AG04450 (cell line): ENCODE measurements at regions not wholly inside any gene's neighbourhood (a gene's known extent, or its start where the extent isn't known, plus 50 kb on each side); places are given as distances from the start of the nearest gene placed in this dataset.

Source experiments
- CTCF ChIA-PET: fragments of 300-600, 350-600 bp; formaldehyde crosslinking; extraction: SDS; loops from one replicate; lab custom pipeline; 2022; ENCODE audit warnings: antibody characterized with exemption, inconsistent platforms; lab: Charles Lee
- POLR2A ChIA-PET: fragments of 350-600 bp; formaldehyde crosslinking; extraction: SDS; loops from one replicate; lab custom pipeline; 2021; ENCODE audit warnings: antibody characterized with exemption, inconsistent platforms; lab: Yijun Ruan, JAX
- DNase-seq: peaks from one replicate; pipeline ENCODE4 v3.0.0-alpha.2; 2011; ENCODE audit warnings: low read depth, low spot score
- H3K27ac ChIP-seq: one replicate; pipeline ENCODE4 v1.5.1; 2012; ENCODE audit warnings: low read depth, low read length, control low read depth
- H3K27me3 ChIP-seq: one replicate; pipeline ENCODE4 v1.6.0; 2012; ENCODE audit warnings: low read length; ENCODE audit not compliant: control insufficient read depth, insufficient read depth
- H3K4me3 ChIP-seq: 2 replicates; pipeline ENCODE4 v1.5.1; 2011; ENCODE audit warnings: mild to moderate bottlenecking, low read depth, low read length, control low read depth
- H3K9me3 ChIP-seq: 2 replicates; pipeline ENCODE4 v1.5.1; 2012; ENCODE audit warnings: low read length; ENCODE audit not compliant: control insufficient read depth, insufficient read depth
- TF ChIP-seq, protein P1 (sequence below): IDR thresholded peaks from 2 replicates; pipeline ENCODE4 v1.5.1; 2011; ENCODE audit warnings: low read depth, low read length, control low read depth, inconsistent platforms

DNA sequence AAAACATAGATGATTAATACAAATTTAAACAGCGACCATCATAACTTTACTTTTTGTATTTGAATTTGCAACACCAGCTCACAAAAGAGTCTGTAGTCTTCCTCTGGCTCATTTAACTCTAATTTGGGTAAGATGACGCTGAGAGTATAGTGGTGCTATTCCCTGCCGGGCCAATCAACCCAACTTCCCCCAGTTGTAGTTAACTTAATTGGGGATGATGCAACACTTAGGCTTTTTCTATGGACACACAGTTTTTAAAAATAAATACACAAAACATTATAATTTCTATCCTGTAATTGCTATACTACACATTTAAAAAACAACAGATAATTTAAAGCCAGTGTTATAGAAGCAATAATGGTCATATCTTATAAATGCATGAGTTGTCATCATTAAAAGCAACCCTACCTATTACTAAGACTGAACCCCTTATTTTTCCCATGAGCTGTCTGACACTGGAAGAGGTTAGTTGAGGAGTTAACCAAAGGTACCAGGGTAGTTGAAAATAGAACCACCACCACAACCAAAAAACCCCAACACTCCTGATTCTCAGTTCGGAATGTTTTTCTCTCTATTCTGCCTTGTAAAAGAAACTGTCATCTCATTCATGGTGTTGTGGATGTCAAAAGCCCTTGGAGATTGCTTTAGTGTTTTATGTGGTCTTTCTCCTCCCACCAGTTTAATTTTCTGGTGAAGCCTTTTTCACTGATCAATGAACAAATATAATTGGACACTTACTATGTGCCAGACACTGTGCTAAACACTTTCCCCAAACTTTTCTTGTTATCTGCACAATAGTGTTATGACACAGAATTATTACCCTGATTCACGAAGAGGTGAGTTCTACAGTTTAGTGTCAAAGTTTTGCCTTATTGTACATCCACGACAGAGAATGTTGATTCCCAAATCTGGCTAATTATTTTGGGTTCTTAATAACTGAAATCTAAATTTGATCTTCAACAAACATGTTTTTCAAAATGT is 61.5 kb upstream of the RAPGEF2 start:
- Histone ChIP-seq H3K27me3 (peaks cover 14% of the 10 kb centered on the region), H3K4me3 (no peak overlapping the region), H3K27ac (no peak overlapping the region), H3K9me3 (no peaks in the 10 kb centered on the region)
- ChIA-PET POLR2A (no interaction called here), CTCF (no interaction called here)
- no peak for DNase-seq
- TF ChIP-seq, protein P1, sequence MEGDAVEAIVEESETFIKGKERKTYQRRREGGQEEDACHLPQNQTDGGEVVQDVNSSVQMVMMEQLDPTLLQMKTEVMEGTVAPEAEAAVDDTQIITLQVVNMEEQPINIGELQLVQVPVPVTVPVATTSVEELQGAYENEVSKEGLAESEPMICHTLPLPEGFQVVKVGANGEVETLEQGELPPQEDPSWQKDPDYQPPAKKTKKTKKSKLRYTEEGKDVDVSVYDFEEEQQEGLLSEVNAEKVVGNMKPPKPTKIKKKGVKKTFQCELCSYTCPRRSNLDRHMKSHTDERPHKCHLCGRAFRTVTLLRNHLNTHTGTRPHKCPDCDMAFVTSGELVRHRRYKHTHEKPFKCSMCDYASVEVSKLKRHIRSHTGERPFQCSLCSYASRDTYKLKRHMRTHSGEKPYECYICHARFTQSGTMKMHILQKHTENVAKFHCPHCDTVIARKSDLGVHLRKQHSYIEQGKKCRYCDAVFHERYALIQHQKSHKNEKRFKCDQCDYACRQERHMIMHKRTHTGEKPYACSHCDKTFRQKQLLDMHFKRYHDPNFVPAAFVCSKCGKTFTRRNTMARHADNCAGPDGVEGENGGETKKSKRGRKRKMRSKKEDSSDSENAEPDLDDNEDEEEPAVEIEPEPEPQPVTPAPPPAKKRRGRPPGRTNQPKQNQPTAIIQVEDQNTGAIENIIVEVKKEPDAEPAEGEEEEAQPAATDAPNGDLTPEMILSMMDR, result no peak

DNA sequence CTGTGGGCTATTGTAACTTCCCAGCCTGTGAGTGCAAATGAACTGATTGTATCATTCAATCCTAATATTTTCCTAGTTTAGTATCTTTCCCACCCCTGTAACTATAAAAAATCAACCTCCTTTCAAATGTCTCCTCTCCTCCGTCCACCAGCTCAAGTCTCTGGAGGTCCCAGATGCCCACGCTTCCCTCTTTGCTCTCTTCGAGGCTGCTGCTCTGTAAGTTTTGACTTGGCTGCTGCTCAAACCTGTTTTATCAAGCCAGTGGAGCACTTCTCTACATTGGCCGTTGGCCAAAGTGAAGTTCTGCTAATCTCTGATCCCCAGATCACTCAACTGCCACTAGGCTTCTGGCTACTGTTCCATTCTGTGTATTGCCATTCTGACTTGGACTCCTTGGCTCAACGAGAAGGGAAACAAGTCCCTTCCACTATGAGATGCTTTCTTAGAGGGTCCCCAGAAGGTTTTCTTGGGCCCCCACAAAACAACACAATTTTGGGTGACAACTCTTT is 60.7 kb upstream of the RAPGEF2 start:
- DNase-seq, result no peak
- ChIA-PET CTCF (no interaction called here), POLR2A (no interaction called here)
- TF ChIP-seq, protein P1, result no peak
- no peak overlapping the region for H3K27ac ChIP-seq
- H3K9me3 ChIP-seq, result no peaks in the 10 kb centered on the region
- H3K4me3 ChIP-seq, result no peak overlapping the region
- peaks cover 14% of the 10 kb centered on the region for H3K27me3 ChIP-seq

DNA sequence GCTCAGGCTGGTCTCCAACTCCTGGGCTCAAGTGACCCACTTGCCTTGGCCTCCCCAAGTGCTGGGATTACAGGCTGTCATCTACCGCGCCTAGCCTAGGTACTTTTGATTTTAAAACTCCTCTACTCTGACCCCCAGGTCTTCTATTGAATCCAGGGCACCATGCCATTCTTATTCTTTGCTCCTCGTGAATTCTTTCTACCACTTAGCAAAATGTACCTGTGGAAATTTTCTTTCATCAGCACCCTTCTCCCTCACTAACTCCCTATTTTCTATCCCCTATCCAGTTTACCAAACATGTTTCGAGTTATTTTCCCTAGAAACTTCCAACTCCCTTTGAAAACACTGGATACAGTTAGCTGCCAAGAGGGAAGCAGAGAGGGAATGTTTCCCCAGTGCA is 60.0 kb upstream of the RAPGEF2 start:
- TF ChIP-seq, protein P1, result no peak
- Histone ChIP-seq H3K9me3 (no peaks in the 10 kb centered on the region), H3K27ac (no peak overlapping the region), H3K27me3 (peaks cover 12% of the 10 kb centered on the region), H3K4me3 (no peak overlapping the region)
- DNase-seq, result no peak
- CTCF ChIA-PET, result no interaction called here
- POLR2A ChIA-PET, result no interaction called here

DNA sequence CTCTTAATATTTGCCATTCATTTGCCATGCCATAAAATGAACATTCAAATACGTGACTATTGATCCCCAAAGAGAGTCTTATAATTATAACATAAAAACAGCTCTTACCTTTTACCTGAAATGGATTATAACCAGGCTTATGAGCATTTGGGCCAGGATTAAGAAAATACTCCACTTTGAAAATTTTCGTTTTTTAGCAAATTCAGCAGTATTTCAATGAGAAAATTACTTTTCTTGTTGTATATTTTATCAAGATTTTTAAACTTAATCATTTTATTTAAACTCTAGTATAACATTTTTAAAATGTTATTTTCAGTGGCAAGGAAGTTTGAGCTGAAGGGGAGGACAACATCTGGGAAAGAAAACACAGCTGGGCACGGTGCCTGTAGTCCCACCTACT is 59.0 kb upstream of the RAPGEF2 start:
- TF ChIP-seq, protein P1, result no peak
- DNase-seq, result no peak
- ChIA-PET POLR2A (no interaction called here), CTCF (no interaction called here)
- H3K4me3 ChIP-seq, result no peak overlapping the region
- H3K9me3 ChIP-seq, result no peaks in the 10 kb centered on the region
- H3K27me3 ChIP-seq, result peaks cover 9% of the 10 kb centered on the region
- no peak overlapping the region for H3K27ac ChIP-seq

DNA sequence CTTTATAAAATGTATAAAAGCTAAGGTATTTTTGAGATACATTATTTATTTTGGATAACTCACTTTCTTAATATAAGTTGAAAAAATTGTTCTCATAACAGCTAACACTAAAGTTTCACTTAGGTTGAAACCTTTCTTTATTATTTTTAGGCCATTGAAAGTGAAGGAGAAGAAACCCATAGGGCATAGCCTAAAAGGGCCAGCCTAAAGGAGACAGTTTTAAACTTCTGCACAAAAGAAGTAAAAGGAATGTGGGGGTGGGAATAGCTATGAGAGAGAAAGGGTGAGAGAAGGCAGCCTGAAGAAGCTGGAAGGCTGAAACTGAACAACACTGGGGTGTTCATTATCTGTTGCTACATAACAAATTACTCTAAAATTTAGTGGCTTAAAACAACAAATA is 57.6 kb upstream of the RAPGEF2 start:
- Histone ChIP-seq H3K27me3 (peaks cover 5% of the 10 kb centered on the region), H3K4me3 (no peak overlapping the region), H3K27ac (no peak overlapping the region), H3K9me3 (no peaks in the 10 kb centered on the region)
- TF ChIP-seq, protein P1, result no peak
- DNase-seq, result no peak
- ChIA-PET POLR2A (no interaction called here), CTCF (interaction anchor here (0.6 kb wide), 1 partner anchor 158 kb away, joined by 4 read pairs; no protein-coding TSS in a partner anchor)
